ENCODE measurements at regions not wholly inside any gene's neighbourhood (a gene's known extent, or its start where the extent isn't known, plus 50 kb on each side); places are given as distances from the start of the nearest gene placed in this dataset.

GRCh38 chr1:68321084-68321685, 88.9 kb upstream of the WLS start:
- TF ChIP-seq CTCF (IDR thresholded peaks at IDR 0.05; ENCODE audit: insufficient read depth, low read depth, low read length) (peak; percentile 66), EZH2 (IDR thresholded peaks at IDR 0.05; ENCODE audit: insufficient read depth, low read length) (no peak)

Measured in astrocyte (in vitro differentiated cells and primary cell).